Activated effector memory CD4-positive, alpha-beta T cell treated with anti-CD3 and anti-CD28 coated beads, Interleukin-2, amount 50 U/mL, for 16 hours (primary cell): ENCODE measurements at regions not wholly inside any gene's neighbourhood (a gene's known extent, or its start where the extent isn't known, plus 50 kb on each side); places are given as distances from the start of the nearest gene placed in this dataset.
"Not testable (repeated sequence)": the region's sequence is repeated elsewhere in the genome, so short reads cannot be mapped to it uniquely, and the experiment has no call there.

ENCODE experiments used
- DNase-seq: peaks from one replicate; pipeline ENCODE4 v3.0.0-alpha.2; 2020

GRCh38 chr2:8433390-8433789 is 248.5 kb upstream of the ID2 start:
- no peak for DNase-seq

DNA sequence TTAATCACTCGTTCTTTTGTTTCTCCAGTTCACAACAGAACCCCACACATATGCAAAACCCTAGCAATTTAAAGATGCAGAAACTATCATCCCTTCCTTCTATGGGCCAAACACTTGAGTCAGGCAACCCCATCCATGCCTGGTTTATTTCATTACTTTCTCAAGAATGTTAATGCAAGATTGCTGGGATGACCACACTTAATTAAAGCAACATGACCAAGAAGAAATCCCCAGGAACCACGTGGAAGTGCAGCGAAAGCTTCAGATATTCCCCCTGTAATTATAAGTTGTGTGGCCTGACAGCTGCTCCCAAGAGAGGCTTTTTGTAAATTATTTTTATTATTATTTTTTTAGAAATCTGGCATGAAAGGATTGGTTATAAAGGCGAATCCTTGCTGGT is 246.2 kb upstream of the ID2 start:
- no peak for DNase-seq

DNA sequence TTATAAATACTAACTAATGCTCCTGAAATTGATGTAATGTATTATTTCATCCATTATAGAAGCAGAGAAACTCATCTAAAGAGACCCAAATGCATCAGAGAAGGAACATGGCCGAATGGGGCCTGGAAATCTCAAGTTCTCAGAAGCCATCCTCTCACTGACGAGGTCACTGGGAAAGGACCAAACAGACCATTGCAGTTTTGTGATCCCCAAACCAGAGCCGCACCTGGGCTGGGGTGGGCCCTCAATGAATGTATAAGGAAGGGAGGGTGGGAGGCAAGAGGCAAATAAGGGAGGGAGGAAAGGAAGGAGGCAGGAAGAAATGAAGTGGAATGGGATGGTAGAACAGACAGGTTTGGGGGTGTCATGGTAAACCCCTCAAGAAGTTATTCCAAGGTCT is 245.3 kb upstream of the ID2 start:
- no peak for DNase-seq

- no peak for DNase-seq
Observed at GRCh38 chr2:8437228-8437948, 244.5 kb upstream of the ID2 start.

GRCh38 chr2:8437949-8438400 is 243.9 kb upstream of the ID2 start:
- no peak for DNase-seq

GRCh38 chr2:8438476-8438875 is 243.4 kb upstream of the ID2 start:
- DNase-seq = no peak

GRCh38 chr2:8438996-8439395 is 242.9 kb upstream of the ID2 start:
- no peak for DNase-seq

DNA sequence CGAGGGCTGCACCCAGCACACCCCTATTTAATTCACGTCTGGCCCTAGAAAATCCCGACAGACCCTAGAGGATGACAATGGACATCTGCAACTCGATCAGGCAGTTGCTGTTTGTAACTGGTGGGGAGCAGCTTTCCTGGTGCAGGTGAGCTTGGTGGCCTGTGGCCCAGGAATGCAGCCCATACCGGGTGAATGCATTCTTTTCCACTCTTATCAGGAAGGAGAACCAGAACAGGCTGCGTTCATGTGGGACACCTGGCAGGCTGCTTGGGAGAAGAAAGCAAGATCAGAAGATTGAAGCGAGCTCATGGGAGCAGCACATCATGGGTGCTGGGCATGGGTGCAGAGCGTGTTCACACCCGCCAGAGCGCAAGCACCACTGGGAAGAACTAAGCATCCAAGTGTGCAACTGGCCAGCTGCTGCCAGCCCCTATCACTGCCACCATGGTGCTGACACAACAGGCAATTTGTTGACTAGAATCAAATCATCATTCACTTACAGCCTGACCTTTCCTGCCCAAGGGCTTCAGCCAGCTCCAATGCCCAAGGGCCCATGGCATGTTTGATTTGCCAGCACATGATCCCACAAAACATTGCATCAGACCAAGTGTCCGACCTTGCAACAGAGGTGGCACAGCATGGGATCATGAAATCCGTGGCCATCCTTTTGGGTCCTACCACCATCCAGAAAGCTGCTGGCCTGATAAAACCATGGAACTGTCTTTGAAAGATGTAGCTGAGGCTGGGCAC is 241.7 kb upstream of the ID2 start:
- DNase-seq = no peak

GRCh38 chr2:8441371-8441770 is 240.5 kb upstream of the ID2 start:
- no peak for DNase-seq

DNA sequence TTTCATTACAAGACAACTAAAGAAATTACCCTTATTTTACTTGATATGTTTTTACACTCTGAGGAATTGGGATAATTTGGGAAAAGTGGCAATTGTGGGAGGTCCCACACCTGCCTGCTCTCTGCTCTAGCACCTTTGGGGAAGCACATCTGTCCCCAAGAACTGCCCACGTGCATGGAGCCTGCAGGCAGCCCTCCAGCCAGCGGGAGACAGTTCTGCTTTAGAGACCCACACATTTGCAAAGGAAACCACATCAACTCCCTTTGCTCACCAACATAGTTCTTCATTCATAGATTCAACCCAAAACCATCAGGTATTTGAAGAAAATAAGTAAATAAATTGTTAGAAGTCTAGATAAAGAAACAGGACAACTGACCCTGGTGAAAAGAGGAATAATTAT is 239.9 kb upstream of the ID2 start:
- DNase-seq = no peak

- no peak for DNase-seq
Observed at GRCh38 chr2:8442833-8443486, 238.9 kb upstream of the ID2 start.

DNA sequence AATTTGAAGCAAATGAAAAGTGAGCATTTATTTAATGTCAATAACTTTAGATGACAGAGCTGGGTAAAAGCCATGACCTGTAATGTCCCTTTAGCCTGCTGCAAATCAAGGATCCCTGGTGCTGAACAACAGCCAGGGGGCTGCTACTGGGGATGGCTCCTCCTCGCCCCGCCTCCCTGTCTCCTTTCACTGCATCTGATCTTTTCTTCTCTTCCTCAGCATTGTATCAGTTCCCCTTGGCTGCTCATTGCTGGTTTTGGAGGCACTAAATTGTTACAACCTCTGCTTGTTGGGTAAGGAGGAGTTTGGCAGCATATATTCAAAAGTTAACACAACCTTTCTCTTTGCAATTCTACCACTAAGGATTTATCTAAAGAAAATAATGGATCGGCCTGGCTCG is 236.3 kb upstream of the ID2 start:
- no peak for DNase-seq

GRCh38 chr2:8446751-8447150 is 235.1 kb upstream of the ID2 start:
- not testable (repeated sequence) for DNase-seq

DNA sequence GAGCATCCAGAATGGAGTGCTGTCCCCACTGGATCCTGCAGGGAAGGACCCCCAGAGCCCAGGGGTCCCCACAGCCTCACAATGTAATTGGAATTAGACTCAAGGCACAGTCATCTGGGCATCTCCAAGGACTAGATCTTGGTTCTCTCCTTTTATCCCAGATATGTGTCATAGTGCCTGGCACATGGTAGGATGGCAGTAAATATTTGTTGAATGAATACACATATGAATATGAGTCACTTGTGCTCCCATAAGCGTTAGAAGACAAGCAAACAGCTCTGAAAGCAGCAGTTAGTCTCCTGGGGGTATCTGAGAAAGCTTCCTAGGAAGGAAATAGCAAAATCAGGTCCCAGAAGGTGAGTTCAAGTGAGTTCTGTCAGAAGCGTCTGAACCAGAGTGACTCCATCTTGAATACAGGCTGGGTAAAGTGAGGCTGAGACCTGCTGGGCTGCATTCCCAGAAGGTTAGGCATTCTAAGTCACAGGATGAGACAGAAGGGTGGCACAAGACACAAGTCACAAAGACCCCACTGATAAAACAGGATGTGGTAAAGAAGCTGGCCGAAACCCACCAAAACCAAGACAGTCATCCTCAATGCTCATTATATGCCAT is 234.1 kb upstream of the ID2 start:
- no peak for DNase-seq

- no peak for DNase-seq
Observed at GRCh38 chr2:8448824-8449556, 232.9 kb upstream of the ID2 start.

DNA sequence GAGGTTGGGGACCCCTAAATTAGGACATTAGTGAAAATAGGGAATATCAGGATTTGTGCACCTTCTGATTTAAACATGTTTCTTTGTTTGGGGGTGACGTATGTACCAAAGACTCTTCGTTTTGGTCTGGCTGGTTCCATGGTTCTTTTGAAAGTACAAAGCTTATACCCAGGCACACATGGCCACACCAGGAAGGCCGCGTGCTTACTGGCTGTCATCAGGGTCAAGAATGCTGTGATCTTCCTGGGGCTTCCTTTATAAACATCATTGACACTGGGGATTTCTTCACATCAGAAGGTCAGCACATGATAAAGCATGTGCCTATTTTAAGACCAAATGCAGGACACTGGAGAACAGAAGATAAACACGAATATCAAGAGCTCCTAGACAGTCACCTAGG is 230.6 kb upstream of the ID2 start:
- DNase-seq = no peak

DNA sequence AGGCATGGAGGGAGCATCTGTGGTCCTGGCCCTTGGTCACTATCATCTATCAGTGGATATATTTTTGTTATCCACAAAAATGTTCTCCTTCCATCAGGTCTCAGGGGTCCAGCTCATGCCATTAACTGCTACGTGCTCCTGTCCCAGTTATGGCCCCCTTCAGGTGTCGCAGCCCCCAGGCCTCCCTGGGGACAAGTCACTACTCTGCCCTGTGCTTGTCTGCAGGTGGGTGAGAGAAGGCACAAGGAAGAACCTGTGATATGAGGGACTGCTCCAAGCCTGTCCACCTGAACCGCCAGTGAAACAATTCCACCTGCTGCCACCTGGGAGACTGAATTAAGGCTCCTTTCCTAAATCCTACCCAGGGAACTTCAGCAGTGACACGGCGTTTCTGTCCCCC is 229.6 kb upstream of the ID2 start:
- DNase-seq = no peak

DNA sequence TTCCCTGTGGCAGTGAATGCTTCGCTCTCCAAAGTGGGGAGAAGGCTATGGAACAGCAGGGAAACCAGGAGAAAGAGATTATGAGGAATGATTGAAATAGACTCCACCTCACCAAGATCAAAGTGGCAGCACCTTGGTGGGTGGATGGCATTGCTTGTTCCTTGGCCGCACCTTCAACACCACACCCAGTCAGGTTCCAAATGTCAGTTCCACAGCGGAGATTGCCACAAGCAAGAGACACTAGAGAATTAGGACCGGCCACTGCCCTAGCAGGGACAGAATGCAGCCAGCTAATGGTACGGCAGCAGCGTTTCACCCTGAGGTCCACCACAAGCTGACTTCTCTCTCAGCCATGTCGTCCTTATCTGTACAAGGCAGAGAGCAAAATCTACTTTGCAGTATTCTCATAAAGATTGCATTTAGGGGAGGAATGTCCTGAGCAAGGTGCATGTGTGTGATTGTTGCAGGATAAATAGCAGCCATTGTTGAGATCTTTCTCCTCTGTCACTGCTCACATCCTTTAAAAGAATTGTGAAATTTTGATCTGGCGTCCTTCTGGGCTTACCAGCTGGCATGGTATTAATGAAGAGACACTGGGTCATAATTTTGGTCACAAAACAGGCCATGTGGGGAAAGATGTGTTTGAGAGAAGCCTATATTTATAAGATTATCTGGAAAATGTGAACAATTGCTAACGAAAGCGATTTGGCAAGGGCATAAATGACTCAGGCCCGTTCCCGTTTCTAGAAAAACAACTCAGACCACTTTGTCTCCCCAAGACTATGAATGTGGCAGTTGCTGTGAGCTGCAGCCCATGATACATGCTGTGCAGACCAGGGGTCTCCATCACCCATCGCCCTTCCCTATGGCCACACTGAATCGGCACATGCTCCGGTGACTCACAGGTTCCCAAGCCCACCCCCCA is 228.6 kb upstream of the ID2 start:
- DNase-seq = no peak

GRCh38 chr2:8453904-8454302 is 228.0 kb upstream of the ID2 start:
- DNase-seq = no peak

DNA sequence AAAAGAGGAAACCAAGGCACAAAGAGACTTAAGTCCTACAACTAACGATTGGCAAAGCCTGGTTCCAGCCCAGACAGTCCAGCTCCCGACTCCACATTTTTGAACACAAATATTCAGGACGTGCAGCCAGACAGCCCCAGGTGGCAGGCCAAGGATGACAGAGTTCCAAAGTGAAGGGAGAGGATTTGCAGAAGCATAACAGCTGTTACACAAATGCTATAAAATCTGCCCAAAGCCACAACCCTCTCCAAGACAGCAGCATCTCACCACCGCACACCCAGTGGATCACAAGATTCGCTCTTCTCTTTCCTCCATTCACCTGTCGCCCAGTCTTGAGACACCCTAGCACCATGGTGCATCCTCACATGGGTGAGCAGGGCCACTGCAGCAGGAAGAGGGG is 227.1 kb upstream of the ID2 start:
- DNase-seq = no peak

DNA sequence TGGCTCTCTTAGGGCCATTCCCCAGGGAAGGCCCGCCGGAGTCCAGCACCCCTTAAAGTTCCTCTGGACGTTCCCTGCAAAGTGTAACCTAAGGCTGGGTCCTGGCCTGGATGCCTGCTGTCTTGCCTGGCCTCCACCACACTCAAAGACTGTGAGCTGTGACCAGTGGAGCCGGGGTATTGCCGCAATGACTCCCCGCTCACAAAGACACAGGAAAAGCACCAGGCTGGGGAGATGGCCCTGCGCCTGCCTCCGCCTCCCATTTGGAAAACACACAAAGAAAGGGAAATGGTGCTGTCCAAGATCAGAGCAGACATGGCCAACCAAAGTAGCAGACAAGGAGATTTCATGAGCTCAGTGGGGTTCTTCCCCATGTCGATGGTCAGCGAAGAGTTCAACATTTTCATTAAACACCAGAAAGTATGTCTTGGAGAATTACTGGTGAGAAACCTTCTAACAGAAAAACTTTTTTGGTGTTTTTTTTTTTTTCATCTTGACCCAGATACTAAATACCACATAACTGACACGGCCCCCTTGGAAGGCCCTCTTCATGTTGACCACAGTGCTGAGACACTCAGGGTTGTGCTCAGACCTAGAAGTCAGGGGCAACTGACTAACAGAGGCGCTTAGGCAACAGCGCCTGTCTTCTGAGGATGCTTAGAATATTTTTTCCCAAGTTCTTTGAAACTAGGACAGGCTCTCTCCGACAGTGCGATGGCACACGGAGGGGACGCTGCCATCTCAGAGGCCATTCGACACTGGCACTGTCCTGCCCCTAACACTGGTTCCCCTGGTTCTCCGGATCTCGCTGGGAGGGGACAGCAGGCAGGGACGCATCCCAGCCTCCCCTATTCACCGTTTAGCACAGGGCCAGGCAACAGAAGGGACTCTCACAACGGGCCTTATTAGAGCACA is 226.4 kb upstream of the ID2 start:
- DNase-seq = no peak
